ENCODE measurements at regions not wholly inside any gene's neighbourhood (a gene's known extent, or its start where the extent isn't known, plus 50 kb on each side); places are given as distances from the start of the nearest gene placed in this dataset.

- no peak for DNase-seq
Measured at GRCh38 chr20:11324990-11325389, 592.7 kb upstream of the BTBD3 start.

DNA sequence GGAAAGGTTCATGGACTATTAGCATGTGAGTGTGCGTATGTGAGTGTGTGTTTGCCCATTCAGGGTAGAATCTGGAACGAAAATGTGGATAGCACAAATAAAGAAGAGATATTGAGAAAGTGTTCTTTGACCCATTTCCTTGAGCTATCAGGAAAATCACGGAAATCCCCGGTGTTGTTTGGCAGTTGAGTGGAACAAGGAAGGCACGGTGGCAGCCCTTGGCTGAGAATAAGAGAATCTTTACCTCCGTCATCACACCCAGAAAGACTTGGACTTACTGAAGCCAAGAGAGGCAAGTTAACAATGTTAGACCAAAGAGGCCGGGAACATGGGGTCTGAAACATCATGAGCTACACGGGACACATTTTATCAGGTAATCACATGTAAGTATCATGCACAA, 588.9 kb upstream of the BTBD3 start:
- no peak for DNase-seq

- DNase-seq = no peak
Measured at GRCh38 chr20:11329271-11329670, 588.4 kb upstream of the BTBD3 start.

- no peak for DNase-seq
Measured at GRCh38 chr20:11331096-11331495, 586.6 kb upstream of the BTBD3 start.

GRCh38 chr20:11332381-11332780, 585.3 kb upstream of the BTBD3 start:
- DNase-seq = no peak

- DNase-seq = no peak
Measured at GRCh38 chr20:11333634-11334033, 584.1 kb upstream of the BTBD3 start.

GRCh38 chr20:11337361-11338130, 580.1 kb upstream of the BTBD3 start:
- DNase-seq = no peak

DNA sequence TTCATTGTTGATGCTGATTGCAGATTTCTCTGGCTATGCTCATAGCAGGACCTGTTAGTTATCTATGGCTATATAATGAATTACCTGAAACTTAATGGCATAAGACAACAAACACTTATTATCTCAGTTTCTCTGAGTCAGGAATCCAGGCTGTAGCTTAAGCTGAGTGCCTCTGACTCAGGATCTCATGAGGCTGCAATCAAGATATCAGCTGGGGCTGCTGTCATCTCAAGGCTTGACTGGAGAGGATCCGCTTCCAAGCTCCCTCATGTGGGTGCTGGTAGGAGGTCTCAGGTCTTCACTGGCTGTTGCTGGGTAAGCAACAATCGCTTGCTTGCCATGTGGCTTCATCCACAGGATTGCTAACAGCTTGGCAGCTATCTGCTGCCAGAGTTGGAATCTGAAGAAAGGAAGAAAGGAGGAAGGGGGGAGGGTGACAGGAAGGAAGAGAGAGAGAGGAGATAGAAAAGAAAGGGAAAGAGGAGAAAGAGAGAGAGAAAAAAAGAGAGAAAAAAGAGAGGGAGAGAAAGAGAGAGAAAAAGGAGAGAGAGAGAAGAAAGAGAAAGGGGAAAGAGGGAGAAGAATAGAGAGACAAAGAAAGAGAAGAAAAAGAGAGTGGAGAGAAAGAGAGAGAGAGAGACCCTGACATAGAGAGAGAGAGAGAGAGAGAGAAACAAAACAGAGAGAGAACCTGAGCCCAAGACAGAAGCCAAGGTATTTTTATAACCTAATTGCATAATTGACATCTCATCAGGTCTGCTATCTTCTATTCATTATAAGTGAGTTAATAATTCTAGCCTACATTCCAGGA, 579.0 kb upstream of the BTBD3 start:
- no peak for DNase-seq

DNA sequence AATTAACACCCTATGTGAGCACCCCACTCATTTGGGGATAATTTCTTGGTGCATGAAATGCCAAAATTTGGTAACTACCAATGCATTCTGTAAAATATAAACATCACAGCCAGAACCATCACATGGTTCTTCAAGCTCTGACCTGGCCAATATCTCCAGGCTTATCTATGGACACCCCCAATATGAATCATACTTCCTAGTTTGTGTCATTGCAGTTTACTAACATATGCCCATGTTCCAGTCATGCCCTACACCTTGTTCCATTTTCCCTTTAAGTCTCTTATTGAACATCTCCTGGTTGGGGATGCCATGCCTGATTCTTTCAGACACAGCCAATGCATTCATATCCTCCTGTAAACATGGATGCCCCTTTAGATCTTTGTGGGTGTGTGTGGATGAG, 572.8 kb upstream of the BTBD3 start:
- DNase-seq = no peak

DNA sequence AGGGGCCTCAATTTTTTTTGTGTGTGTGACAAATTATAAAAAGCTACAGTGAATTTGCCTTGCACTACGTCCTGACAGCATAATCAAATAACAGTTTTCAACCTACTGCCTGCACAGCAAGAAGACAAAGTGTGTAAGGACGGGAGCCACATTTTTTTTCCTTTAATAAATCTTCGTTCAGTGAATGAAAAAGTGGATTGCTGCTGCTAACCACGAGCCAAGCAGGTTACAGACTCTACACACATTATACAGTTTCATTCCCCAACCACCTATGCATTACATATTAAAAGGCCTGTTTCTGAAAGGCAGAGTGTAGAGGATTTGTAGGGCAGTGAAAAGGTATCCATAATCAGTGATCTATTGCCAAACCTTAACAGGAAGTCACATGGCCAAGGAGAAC, 570.0 kb upstream of the BTBD3 start:
- no peak for DNase-seq

GRCh38 chr20:11350126-11351005, 567.3 kb upstream of the BTBD3 start:
- no peak for DNase-seq

DNA sequence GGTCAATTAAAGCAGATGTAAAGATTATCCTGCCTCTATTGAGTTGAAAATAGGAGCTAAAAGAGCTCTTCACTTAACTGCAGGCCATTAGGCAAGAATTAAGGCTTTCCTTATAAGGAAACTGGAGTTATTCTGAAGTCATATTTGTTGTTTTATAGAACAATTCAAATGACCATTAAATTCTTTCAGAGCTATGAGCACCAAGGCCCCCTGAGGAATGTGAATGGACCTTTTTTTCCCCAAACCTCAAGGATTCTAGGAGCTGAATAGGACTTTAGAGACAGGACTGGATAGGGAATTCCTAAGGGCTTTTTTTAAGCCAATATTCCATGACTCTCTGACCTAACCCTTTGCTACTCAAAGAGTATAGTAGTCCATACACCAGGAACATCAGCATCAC, 565.7 kb upstream of the BTBD3 start:
- no peak for DNase-seq

- DNase-seq = no peak
Measured at GRCh38 chr20:11354846-11355245, 562.8 kb upstream of the BTBD3 start.

GRCh38 chr20:11355345-11355744, 562.3 kb upstream of the BTBD3 start:
- no peak for DNase-seq

DNA sequence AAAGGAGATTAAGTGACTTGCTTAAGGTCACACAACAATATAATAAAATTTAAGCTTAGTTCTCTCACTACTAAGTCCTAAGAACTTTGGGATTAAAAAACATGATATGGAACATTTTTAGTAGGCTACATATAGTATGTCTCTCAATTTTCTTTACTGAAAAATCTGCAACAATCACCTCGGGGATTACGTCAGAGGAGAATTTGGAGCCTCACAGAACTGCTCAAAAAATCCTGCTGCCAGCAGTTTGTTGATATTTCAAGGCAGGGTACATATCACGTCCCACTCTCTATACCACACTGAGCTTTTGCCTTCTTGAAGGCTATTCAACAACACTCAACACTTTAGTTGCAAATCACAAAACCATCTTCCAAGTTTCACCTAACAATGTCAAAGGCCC, 561.6 kb upstream of the BTBD3 start:
- DNase-seq = no peak

DNA sequence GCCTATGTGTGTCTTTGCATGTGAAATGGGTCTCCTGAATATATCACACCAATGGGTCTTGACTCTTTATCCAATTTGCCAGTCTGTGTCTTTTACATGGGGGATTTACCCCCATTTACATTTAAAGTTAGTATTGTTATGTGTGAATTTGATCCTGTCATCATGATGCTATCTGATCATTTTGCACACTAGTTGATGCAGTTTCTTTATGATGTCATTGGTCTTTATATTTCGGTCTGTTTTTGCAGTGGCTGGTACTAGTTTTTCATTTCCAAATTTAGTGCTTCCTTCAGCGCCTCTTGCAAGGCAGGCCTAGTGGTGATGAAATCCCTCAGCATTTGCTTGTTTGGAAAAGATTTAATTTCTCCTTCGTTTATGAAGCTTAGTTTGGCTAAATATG, 555.2 kb upstream of the BTBD3 start:
- DNase-seq = no peak

DNA sequence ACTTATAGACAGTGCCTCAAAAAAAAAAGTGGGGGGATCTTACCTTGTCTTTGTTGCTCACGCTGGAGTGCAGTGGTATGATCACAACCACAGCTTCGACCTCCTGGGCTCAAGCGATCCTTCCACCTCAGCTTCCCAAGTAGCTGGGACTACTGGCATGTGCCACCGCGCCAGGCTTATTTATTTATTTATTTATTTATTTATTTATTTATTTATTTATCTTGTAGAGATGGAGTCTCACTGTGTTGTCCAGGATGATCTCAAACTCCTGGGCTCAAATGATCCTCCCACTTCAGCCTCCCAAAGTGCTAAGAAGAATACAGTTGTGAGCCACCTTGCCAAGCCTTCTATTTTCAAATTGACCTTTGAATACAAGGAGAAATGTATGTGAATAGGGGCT, 553.0 kb upstream of the BTBD3 start:
- no peak for DNase-seq

DNA sequence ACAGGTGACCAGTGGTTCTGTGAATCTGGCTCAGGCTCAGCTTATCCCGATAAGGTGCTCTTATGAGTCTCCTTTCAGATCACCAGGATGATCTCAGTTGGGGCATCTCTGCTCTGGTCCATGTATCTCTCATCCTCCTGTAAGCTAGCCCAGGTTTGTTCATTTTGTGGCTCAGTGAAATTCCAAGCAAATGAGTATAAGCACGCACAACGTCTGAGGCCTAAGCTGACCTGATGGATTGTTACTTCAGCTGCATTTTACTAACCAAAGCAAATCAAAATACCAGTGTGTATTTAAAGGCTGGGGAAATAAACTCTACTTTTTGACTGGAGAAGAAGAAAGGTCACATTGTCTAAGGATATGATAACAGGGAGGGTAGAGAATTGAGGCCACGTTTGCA, 551.0 kb upstream of the BTBD3 start:
- no peak for DNase-seq

DNA sequence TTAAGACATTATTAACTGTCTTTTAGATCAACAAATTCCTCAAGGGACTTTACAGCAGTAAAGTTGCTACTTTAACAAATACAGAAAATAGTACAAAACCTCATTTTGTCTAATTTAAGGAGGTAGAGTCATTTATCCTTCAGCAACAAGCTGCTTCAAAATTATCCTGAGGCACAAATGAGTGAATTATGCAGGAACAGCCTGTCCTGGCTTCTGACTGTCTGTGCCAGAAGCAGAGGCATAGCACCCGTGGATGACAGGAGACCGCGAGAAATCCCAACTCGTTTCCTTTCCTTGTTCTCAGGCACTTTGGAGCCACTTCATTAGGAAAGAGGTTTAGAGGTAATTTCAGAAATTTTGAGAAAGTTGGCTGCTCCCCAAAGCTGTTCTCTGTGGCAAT, 549.2 kb upstream of the BTBD3 start:
- DNase-seq = no peak

GRCh38 chr20:11368965-11369711, 548.6 kb upstream of the BTBD3 start:
- no peak for DNase-seq

DNA sequence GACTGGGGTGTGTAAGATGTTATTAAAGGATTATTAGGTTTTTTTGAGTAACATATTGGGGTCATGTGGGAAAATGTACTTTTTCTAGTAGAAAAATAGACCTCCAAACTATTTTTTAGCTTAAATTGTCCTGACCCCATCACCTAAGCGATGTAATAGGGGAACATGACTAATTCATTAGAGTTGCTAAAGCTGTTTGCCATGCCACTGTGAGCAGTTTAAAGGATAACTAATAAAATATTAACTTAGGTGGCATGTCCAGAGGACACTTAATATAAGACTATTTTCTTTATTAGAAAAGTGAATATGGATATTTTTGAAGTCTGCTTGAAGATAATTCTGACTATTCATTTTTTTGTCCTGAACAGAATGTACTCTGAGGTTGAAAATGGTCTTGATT, 545.9 kb upstream of the BTBD3 start:
- DNase-seq = no peak

GRCh38 chr20:11372876-11373790, 544.6 kb upstream of the BTBD3 start:
- no peak for DNase-seq

All from retina (tissue), 1 donor.